ENCODE measurements at regions not wholly inside any gene's neighbourhood (a gene's known extent, or its start where the extent isn't known, plus 50 kb on each side); places are given as distances from the start of the nearest gene placed in this dataset.

DNA sequence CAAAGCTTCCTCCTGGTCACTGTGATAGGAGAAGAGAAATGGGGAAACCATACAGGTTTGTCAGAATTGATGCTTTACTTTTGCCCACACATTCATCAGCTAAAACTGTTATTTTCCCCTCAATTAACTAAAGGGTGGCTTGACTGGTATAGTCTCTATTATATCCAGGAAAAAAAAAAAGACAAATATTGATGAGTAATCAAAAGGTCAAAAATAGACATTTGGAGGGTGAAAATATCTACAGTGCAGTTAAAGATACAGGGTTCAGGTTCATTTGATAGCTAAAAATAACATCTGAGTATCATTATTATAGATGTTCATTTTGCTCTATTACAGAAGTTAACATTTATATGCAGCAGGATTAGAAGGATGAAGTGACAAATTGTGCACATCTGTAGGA is 577.6 kb upstream of the FAM98A start:
- TF ChIP-seq, protein P1, sequence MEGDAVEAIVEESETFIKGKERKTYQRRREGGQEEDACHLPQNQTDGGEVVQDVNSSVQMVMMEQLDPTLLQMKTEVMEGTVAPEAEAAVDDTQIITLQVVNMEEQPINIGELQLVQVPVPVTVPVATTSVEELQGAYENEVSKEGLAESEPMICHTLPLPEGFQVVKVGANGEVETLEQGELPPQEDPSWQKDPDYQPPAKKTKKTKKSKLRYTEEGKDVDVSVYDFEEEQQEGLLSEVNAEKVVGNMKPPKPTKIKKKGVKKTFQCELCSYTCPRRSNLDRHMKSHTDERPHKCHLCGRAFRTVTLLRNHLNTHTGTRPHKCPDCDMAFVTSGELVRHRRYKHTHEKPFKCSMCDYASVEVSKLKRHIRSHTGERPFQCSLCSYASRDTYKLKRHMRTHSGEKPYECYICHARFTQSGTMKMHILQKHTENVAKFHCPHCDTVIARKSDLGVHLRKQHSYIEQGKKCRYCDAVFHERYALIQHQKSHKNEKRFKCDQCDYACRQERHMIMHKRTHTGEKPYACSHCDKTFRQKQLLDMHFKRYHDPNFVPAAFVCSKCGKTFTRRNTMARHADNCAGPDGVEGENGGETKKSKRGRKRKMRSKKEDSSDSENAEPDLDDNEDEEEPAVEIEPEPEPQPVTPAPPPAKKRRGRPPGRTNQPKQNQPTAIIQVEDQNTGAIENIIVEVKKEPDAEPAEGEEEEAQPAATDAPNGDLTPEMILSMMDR (IDR thresholded peaks at IDR 0.05), result no peak
- no peak for TF ChIP-seq POLR2A (IDR thresholded peaks at IDR 0.05)
